Right renal pelvis (tissue), 4 donors: ENCODE measurements at regions not wholly inside any gene's neighbourhood (a gene's known extent, or its start where the extent isn't known, plus 50 kb on each side); places are given as distances from the start of the nearest gene placed in this dataset.

Experiments used
- DNase-seq, 4 donors: peaks; one replicate each; pipeline ENCODE4 v3.0.0-alpha.2; 2013; ENCODE audit warnings: low read depth in 4 of 4, low spot score in 3 of 4, missing footprints in 1 of 4

- no peak for DNase-seq
These were observed 172.5 kb downstream of the QDPR start for GRCh38 chr4:17339376-17339775.

DNA sequence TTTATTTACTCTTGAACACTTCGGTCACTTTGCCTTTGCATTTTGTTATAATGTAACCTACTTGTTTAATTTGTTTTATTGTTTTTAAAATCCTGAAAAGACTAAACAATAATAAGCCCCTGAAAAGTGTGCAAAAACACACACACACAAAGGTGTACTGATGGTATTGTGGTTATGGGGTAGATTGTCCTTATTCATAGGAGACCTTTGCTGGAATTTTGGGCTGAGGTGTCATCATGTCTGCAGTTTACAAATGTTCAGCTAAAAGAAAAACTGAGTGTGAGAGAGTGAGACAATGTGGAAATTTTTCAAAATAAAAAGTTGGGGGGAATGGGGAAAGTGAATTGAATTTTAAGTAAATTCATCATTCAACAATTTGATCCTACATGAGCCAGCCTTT is 174.9 kb downstream of the QDPR start:
- DNase-seq, result no peak

- DNase-seq, result no peak
These were observed 175.3 kb downstream of the QDPR start for GRCh38 chr4:17336524-17336961.

- no peak for DNase-seq
These were observed 175.8 kb downstream of the QDPR start for GRCh38 chr4:17336069-17336468.

DNA sequence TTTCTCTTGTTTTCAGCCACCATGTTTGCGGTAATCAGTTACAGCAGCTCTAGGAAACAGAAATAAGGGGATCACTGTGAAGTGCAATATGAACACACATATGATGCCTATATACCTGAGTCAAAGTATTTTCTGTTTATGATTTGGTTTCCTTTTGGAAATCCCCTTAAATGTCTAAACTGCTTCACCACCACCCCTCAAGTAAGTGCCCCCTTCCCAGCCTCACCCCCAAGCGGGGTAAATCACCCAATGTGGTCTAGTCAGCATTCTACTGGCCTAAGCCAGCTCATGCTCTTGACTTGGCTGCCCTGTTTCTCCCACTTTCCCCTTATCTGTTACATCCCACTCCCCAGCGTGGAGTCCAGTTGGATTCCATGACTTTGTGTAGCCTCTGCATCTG is 176.5 kb downstream of the QDPR start:
- DNase-seq, result no peak

DNA sequence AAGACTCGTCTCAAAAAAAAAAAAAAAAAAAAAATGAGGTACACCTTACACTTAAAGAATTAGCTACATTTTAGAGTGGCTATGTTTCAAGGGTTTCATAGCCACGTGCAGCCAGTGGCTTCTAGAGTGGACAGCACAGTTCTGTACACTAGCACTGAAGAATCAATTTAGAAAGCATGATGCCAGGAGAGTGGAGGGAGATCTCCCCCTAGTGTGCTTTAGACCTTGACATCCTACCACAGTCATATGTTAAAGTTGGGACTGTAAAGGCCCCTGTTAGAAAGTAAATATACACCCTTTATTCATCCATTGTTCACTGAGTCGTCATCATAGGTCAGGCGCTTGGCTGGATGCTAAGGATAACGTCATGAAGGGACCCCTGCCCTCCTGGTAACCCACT is 179.4 kb downstream of the QDPR start:
- no peak for DNase-seq

GRCh38 chr4:17329046-17329445 is 182.8 kb downstream of the QDPR start:
- DNase-seq, result no peak

DNA sequence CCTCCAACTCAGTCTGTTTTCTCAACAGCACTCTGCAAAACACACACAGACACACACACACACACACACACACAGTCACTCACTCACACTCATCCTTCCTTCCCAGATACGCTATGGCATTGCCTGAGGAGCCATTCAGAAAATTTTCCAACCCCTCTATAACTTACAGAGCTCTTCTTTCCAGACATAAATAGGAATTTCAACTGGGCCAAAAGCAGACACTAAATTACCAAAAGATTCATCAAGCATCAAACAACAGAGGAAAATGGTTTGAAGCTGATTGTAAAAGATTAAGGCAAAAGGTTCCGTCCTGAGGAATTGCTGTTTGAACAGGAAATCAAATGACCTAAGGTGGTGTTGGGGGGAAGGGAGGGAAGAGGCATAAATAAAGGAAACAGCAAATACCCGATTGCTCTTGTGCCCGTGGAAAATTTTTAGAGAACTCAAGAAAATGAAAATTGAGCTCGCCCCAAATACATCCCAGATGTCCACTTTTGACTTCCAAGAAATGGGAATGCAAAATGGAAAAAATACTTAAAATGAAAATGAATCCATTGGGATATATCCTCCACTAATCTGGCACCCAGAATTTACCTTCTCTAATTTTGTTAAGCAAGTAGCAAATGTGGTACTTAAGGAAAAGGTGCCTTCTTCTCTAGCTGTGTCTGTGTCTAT is 183.6 kb downstream of the QDPR start:
- DNase-seq, result no peak

DNA sequence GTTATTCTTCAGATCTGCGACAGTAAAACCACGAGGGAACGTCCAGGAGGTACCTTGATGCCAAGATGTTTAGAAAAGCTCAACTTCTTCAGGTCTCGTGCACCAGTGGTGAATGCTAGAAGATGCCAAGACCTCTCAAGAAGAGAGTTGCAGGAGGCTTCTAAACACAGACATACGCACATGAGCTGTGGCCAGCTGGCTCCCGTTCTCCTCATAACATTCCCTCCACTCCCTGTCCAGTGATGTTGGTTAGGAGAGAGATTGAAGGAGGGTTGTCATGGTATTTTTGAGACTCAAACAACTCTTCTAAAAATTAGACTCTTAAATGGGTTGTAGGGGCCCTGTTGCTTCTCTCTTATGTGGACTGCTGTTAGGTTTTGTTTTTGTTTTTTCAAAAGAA is 184.3 kb downstream of the QDPR start:
- DNase-seq, result no peak

- DNase-seq, result no peak
These were observed 185.1 kb downstream of the QDPR start for GRCh38 chr4:17326756-17327155.

DNA sequence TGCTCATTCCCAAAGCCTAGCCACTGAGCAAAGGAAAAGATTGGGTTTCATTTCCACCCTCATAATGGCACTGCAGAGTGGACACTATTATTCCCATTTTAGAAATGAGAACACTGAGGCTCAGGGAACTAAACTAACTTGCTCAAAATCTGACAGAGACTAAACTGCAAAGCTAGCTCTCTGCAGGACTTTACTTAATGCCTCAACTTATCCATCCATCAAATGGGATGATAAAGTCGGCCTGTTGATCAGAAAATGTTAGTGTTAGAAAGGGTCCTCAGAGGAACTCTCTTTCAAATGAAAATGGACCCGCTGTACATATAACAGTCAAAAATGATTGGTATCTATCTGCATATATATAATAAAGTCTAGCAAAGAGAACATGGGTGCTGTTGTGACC is 186.8 kb downstream of the QDPR start:
- DNase-seq, result no peak

GRCh38 chr4:17324386-17324830 is 187.5 kb downstream of the QDPR start:
- peak; percentile 51 to 57 (median 52) for DNase-seq

- peak in 1 of 4 donors; percentile 8 for DNase-seq
These were observed 188.1 kb downstream of the QDPR start for GRCh38 chr4:17323554-17324385.

- no peak for DNase-seq
These were observed 189.4 kb downstream of the QDPR start for GRCh38 chr4:17322514-17322913.

DNA sequence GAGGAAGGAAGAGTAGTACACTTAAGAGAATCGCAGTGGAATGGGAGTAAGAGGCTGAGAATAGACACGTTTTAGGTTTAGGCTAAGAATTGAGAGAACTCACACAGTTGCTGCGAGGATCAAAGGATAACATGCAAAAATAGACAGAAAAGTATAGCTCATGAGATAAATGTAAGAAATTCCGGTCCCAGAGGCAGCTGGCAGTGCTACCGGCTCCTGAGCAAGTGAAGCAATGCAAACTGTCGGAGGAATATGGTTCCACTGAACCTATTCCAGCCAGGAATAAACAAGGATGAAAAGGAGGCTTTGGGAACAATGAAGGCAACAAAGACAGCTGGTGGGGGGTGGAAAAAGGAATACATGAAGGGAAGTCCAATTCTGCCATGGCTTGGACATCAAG is 191.8 kb downstream of the QDPR start:
- no peak for DNase-seq

DNA sequence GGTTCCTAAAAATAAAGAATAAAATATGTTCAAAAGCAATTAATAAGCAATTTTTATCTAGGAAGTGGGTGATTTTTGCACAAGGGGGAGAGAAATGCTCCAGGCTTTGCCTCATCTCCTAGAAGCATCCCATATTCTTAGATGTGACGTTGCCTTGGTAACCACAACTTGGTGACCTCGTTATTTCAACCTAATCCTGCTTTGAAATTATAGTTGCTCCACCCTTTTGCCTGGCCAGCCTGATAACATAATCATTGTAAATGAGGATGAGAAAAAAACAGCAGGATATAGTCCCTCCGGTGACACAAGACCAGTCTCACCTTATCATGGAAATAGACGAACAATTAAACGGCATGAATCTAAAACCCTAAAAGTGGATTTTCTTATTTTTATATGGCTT is 194.4 kb downstream of the QDPR start:
- no peak for DNase-seq

DNA sequence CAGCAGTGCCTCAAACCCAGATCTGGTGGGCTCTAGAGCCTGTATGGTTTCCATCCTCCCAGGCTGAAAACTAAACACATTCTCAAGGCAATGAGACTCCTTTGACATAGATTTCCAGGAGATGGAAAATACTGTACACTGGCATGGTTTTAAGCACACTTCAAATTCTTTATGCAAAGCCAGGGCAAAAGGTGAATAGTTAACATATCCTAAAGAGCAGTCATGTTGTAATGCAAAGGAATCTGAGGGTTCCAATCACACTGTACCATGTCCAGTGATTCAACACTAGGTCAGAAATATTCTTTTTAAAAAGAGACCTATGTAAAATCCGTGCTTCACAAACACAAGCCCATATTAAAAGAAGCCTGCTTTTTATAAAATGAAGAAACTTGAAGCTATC is 195.3 kb downstream of the QDPR start:
- no peak for DNase-seq

- DNase-seq, result no peak
These were observed 196.4 kb downstream of the QDPR start for GRCh38 chr4:17315459-17315858.

- DNase-seq, result no peak
These were observed 198.7 kb downstream of the QDPR start for GRCh38 chr4:17313194-17313593.

DNA sequence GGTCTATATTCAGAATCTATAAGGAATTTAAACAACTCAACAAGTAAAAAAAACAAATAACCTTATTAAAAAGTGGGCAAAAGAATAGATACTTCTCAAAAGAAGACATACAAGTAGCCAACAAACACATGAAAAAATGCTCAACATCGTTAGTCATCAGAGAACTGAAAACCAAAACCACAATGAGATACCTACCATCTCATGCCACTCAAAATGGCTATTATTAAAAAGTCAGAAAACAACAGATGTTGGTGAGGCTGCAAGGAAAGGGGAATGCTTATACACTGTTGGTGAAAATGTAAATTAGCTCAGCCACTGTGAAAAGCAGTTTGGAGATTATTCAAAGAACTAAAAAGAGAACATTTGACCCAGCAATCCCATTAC is 201.6 kb downstream of the QDPR start:
- no peak for DNase-seq

- DNase-seq, result no peak
These were observed 202.2 kb downstream of the QDPR start for GRCh38 chr4:17309567-17310268.

- DNase-seq, result no peak
These were observed 210.0 kb downstream of the QDPR start for GRCh38 chr4:17301869-17302268.
